Left cardiac atrium (tissue), 4 donors: ENCODE measurements at regions not wholly inside any gene's neighbourhood (a gene's known extent, or its start where the extent isn't known, plus 50 kb on each side); places are given as distances from the start of the nearest gene placed in this dataset.
"Not testable (repeated sequence)": the region's sequence is repeated elsewhere in the genome, so short reads cannot be mapped to it uniquely, and the experiment has no call there.

Experiments used
- ATAC-seq, 2 donors: fragments of 200-7000 bp; cut with Tn5 transposase; one replicate each; pipeline ENCODE4 v1.9.1; 2020; ENCODE audit warnings: mild to moderate bottlenecking in 2 of 2, moderate library complexity in 2 of 2
- DNase-seq: peaks from one replicate; pipeline ENCODE4 v3.0.0-alpha.2; 2020
- intact Hi-C, 2 donors: fragments of 100-400 bp; cut with DNase I; formaldehyde crosslinking; loops; one replicate each; pipeline versions ENCODE4 v1.14.1 to v1.15.1; 2022 to 2023
- donor health status: DM: no; HTN: yes; CAD: no.
- donor health status: DM: no; HTN: yes; CAD: no; lungs with severe emphysema.
- donor health status: DM: yes; HTN: yes; CAD: no.
- donor health status: Dilated cardiomyopathy.

DNA sequence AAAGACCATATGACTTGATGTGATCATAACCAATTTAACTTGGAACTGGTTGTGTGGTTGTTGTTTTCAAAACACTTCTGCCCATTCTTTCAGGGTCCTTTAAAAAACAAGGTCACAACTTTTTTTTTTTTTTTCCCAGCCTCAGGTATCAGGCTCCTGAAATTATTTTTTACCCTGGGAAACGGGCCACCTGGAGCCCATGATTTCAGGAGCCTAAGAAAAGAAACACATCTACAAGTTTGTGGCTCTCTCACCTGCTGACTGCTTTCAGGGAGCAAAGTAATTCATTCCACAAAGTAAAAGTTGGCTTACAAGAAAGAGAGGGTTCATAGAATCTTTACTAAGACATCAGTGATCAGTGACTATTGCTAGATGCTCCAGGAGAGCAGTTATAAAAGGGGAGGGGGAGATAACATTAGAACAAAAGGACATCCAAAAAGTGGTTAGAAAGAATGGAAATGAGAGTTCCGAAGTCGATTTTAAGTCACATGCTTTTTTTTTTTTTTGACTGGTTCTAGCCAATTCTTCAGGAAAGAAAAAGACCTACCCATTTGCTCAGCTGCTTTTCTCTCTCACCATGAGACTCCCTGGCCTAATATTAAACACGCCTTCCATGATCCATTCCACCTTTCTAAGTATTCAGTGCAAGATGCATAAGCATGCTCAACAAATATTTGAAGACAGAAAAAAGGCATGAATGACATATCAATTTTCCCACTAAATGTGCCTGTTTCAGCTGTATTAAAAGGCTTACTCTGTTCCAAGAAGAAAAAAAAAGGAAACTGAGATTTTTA is 267.3 kb downstream of the LRATD1 start:
- DNase-seq (no peak), ATAC-seq (no peak)
- intact Hi-C loops, result no loop called here

DNA sequence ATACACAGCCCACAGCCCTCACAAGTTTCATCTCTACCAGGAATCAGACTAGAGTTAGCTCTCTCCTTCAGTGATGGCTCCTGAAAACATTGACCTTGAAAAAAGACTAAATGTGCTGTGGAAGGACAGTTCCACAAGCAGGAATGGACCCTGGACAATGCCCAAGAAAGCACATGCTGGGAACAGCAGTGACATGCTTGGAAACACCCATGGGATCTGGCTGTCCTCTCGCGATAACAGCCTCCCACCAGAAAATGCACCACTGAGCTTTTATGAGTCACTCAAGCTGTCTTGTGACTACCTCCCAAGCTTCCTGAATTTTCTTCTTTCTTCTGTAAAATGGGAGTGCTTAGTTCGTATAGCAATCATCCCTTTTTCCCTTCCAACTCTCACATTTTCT is 269.2 kb downstream of the LRATD1 start:
- ATAC-seq, result no peak
- no peak for DNase-seq
- intact Hi-C loops, result no loop called here

DNA sequence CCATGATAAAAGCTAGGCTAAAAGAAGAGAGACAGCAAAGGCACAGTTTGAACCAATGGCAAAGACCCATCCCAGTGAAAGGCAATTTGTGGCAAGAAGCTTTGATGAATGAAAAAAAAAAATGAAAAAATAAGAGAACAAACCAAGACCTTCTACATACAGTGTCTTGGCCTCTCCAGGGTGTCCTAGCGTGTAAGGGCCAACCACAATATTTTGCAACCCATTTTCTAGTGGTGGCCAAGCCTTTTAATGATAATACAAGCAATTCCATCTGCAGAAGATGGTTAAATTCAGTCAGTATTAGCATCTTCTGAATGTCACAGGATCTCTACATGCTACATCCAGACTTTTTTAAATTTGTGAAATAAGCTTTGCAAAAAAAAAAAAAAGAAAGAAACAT is 270.4 kb downstream of the LRATD1 start:
- intact Hi-C loops, result no loop called here
- no peak for DNase-seq
- ATAC-seq, result no peak

DNA sequence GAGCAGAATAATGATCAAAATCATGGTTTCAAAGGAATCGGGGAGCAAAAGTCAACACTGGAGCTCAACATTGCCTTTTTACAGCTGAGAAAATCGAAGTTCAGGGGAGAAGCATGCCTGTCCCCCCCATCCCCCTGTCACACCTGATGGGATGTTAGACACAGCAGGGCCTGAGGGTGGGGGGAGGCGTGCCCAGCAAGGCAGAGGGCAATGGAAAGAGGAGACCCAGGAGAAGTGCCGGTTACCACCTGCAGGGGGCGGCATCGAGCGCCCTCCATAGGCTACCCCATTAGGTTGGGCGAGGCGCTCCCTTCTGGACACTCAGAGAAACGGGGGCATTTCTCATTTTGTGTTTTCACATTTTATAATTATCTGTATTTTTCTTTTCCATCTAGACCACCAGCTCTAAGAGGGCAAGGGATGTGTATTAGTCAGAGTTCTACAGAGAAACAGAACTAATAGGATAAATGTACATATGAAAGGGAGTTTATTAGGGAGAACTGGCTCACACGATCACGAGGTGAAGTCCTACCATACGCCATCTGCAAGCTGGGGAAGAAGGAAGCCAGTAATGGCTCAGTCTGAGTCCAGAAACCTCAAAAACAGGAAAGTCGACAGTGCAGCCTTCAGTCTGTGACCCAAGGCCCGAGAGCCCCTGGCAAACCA is 271.3 kb downstream of the LRATD1 start:
- intact Hi-C loops, result no loop called here
- ATAC-seq (no peak), DNase-seq (no peak)

DNA sequence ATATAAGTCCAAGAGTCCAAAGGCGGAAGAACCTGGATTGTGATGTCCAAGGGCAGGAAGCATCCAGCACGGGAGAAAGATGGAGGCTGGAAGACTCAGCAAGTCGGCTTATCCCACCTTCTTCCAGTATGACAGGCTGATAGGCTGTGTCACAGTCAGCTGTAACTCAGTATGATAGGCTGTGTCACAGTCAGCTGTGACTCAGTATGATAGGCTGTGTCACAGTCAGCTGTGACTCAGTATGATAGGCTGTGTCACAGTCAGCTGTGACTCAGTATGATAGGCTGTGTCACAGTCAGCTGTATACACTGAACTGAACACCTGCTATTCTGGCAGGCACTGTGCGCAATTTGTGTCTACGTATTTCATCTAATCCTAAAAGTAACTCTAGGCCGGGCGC is 271.9 kb downstream of the LRATD1 start:
- ATAC-seq, DNase-seq, intact Hi-C loops: not testable (repeated sequence)

DNA sequence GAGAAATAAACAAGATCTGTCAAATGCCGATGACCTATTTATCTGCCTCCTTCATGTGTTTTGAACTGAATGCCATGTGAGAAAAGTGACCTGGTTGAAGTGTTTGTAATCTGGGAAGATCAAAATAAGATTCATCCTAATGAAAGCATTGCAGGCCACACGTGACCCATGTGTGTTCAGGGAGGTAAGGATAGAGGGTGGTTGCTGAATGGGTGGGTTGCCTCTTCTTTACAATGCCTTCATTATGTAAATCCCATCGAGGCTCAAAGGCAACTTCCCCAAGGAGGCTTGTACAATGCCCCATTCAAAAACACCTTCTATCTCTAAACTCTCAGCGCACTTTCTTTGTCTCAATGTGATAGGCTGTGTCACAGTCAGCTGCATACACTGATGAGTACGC is 273.1 kb downstream of the LRATD1 start:
- ATAC-seq, result no peak
- intact Hi-C loops, result no loop called here

GRCh38 chr2:14907014-14907612 is 274.6 kb downstream of the LRATD1 start:
- intact Hi-C loops, result no loop called here
- no peak for ATAC-seq

More for the DNA sequence above, 273.1 kb downstream of the LRATD1 start:
- DNase-seq, result no peak

DNA sequence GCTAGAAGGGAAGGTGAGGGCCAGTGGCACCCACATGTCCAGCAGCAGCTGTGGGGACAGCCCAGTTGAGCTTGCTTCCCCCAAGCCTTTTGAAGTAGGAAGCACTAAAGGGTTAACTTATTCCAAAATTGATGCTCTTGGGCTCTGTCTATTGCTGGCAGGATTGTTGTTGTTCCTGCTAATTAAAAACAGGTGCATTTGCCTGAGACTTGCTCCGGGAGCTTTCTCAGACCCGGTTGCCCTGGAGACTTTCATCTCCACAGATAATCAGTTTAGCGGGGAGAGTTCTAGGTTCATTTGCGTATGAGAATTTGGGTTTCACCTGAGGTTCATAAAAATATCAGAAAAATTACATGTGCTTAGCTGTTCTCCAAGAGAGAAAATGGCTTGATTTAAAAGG is 277.3 kb downstream of the LRATD1 start:
- intact Hi-C loops, result no loop called here
- ATAC-seq, result no peak
- no peak for DNase-seq

More at GRCh38 chr2:14907014-14907612, 274.6 kb downstream of the LRATD1 start:
- DNase-seq, result no peak

DNA sequence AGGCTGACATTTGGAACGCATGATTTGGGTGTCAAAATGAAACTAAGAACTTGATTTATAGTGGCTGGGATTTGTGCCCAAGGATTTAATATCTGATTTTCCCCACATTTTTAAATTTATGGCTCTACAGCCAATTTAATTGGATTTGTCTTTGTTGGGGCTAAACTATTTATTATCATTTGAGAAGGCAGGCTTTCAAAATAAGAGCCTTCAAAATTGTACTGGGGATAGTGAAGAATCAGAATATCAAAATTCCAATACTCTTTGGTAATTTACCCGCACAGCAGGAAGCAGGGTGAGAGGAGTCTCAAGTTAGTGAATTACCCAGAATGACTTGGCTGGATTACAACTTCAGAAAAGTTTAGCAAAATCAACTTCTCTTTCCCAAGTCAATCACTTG is 278.1 kb downstream of the LRATD1 start:
- intact Hi-C loops, result no loop called here
- ATAC-seq, result no peak
- DNase-seq, result no peak

GRCh38 chr2:14915983-14916382 is 283.5 kb downstream of the LRATD1 start:
- ATAC-seq (no peak), DNase-seq (no peak)
- intact Hi-C loops, result no loop called here

- DNase-seq (no peak), ATAC-seq (no peak)
- intact Hi-C loops, result no loop called here
These were observed 291.5 kb downstream of the LRATD1 start for GRCh38 chr2:14923820-14924580.

- no peak for ATAC-seq
- DNase-seq, result no peak
- intact Hi-C loops, result no loop called here
These were observed 293.0 kb downstream of the LRATD1 start for GRCh38 chr2:14925471-14925870.

DNA sequence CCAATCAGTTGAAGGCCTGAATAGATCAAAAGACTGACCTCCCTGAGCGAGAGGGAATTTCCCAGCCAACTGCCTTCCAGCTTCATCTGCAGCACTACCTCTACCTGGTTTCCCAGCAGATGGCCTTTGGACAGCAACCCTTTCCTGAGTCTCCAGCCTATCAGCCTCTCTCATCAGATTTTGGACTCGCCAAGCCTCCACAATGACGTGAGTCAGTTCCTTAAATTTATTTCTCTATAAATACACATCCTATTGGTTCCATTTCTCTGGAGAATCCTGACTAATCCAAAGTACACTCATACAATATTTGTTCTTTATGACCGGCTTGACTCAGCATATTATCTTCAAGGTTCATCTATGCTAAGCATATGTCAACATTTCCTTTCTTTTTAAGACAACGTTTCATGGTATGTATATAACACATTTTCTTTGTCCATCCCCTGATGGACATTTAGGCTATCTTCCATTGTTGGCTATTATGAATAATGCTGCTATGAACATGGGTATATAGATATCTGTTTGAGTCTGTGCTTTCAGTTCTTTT is 294.6 kb downstream of the LRATD1 start:
- DNase-seq (no peak), ATAC-seq (no peak)
- intact Hi-C loops, result no loop called here

GRCh38 chr2:14928056-14928455 is 295.5 kb downstream of the LRATD1 start:
- DNase-seq, result no peak
- ATAC-seq, result no peak
- intact Hi-C loops, result no loop called here

GRCh38 chr2:14930441-14930840 is 297.9 kb downstream of the LRATD1 start:
- intact Hi-C loops, result no loop called here
- DNase-seq (no peak), ATAC-seq (no peak)

GRCh38 chr2:14932285-14932684 is 299.8 kb downstream of the LRATD1 start:
- intact Hi-C loops, result no loop called here
- DNase-seq (no peak), ATAC-seq (no peak)

GRCh38 chr2:14933753-14934152 is 301.2 kb downstream of the LRATD1 start:
- ATAC-seq (no peak), DNase-seq (no peak)
- intact Hi-C loops, result no loop called here

DNA sequence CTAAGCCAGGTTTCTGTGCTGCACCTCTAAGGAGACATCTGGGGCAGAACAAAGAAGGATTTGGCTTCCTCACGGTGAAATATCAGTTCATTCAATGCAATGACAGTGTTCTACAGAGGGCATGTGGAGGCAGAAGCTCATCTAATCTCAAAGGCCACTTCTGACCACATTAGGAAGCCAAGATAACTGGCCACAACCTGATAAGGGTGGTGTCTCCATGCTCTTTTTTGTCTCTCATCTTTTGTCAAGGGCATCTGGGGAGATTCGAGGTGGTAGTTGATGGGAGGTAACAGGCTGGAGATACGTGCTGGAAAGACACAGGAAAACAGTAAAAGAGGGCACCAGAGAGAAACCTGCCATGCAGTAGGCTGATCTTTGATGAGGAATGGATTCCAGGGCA is 303.9 kb downstream of the LRATD1 start:
- intact Hi-C loops, result no loop called here
- ATAC-seq, result no peak
- DNase-seq, result no peak

DNA sequence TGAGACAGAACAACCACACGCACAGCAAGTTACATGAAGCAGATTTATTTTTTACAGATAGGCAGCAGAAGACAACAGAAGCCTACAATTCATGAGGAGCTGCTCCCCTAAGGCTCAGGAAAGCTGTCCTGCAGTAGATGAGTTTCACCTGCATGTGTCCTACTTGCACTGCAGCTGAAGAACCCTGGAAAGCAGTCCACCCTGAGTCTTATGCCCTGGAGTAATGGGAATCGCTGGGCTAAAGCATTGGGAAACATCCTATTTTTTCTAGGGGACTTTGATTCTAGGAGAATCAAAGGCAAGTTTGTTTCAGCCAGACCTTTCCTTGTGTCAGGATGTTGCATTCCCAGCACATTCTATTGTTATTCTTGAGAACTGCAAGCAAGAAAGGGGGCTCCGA is 304.8 kb downstream of the LRATD1 start:
- ATAC-seq (no peak), DNase-seq (no peak)

More for the DNA sequence above, 304.8 kb downstream of the LRATD1 start:
- intact Hi-C loops, result no loop called here
